ENCODE measurements at regions not wholly inside any gene's neighbourhood (a gene's known extent, or its start where the extent isn't known, plus 50 kb on each side); places are given as distances from the start of the nearest gene placed in this dataset.

- DNase-seq (ENCODE audit: low read depth, low spot score) (no peak), FAIRE-seq (no peak)
- dilution Hi-C loops (cut with MboI; ENCODE audit: extremely low pct_ligation_motif_present, low sequenced_read_pairs) (no loop called here), intact Hi-C loops (cut with micrococcal nuclease) (no loop called here)
- Histone ChIP-seq H3K4me2 (ENCODE audit: insufficient read depth, low read length) (no peak overlapping the region), H3K27ac (ENCODE audit: insufficient read depth, low read depth, low read length) (no peak overlapping the region), H2AFZ (ENCODE audit: low read depth, low read length) (no peak overlapping the region), H3K9ac (replicated peaks; ENCODE audit: extremely low read depth, insufficient read depth, low read length) (no peak overlapping the region), H3K4me1 (ENCODE audit: control insufficient read depth, extremely low read depth, insufficient read depth, low read length) (no peaks in the 10 kb centered on the region), H3K9me1 (replicated peaks; ENCODE audit: control insufficient read depth, extremely low read depth, insufficient read depth, low read length) (no peaks in the 10 kb centered on the region), H3K4me3 (replicated peaks in 1 of 3; ENCODE audit: insufficient read depth in 1 of 3, low read depth in 1 of 3, low read length in 3 of 3) (no peak overlapping the region), H3K79me2 (ENCODE audit: control insufficient read depth, insufficient read depth, low read length) (no peaks in the 10 kb centered on the region), H4K20me1 (replicated peaks; ENCODE audit: control insufficient read depth, extremely low read depth, insufficient read depth, low read length) (no peaks in the 10 kb centered on the region), H3K9me3 (replicated peaks; ENCODE audit: control insufficient read depth, insufficient read depth, low read length) (no peaks in the 10 kb centered on the region), H3K36me3 (ENCODE audit: control insufficient read depth in 2 of 2, extremely low read depth in 1 of 2, insufficient read depth in 2 of 2, low read length in 2 of 2) (no peaks in the 10 kb centered on the region), H3K27me3 (ENCODE audit: control insufficient read depth in 2 of 2, insufficient read depth in 2 of 2, low read length in 2 of 2) (no peaks in the 10 kb centered on the region)
- CTCF ChIA-PET = no interaction called here
- TF ChIP-seq EZH2 (IDR thresholded peaks at IDR 0.05; ENCODE audit: borderline replicate concordance, low read depth, low read length, severe bottlenecking) = no peak
- no peak for TF ChIP-seq MYC (IDR thresholded peaks at IDR 0.05; ENCODE audit: low read depth, low read length)
- no peak for TF ChIP-seq POLR2A (IDR thresholded peaks at IDR 0.05; ENCODE audit: low read depth, low read length)
- no peak for TF ChIP-seq FOS (IDR thresholded peaks at IDR 0.05; ENCODE audit: borderline replicate concordance, insufficient read depth, low read length)
- no peak for TF ChIP-seq CTCF (IDR thresholded peaks at IDR 0.05; ENCODE audit: extremely low read depth in 1 of 2, insufficient read depth in 1 of 2, low read depth in 1 of 2, low read length in 2 of 2)
- TF ChIP-seq, protein P1, sequence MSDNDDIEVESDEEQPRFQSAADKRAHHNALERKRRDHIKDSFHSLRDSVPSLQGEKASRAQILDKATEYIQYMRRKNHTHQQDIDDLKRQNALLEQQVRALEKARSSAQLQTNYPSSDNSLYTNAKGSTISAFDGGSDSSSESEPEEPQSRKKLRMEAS (IDR thresholded peaks at IDR 0.05; ENCODE audit: insufficient read depth, insufficient read length) = no peak
- TF ChIP-seq GATA2 (IDR thresholded peaks at IDR 0.05; ENCODE audit: insufficient read depth, insufficient read length, low read depth, low read length) = no peak
- TF ChIP-seq JUN (IDR thresholded peaks at IDR 0.05; ENCODE audit: borderline replicate concordance, insufficient read depth, insufficient read length, low read depth) = no peak
- TF ChIP-seq POLR2AphosphoS5 (IDR thresholded peaks at IDR 0.05; ENCODE audit: insufficient read depth, low read depth, low read length) = no peak
- POLR2A ChIA-PET = no interaction called here
- no TSS peak for BruUV-seq (replicated peaks)
Observed at GRCh38 chr17:33603789-33604188, 310.7 kb upstream of the ASIC2 start.

Data from endothelial cell of umbilical vein (primary cell).